ENCODE measurements at regions not wholly inside any gene's neighbourhood (a gene's known extent, or its start where the extent isn't known, plus 50 kb on each side); places are given as distances from the start of the nearest gene placed in this dataset.

- H3K36me3 ChIP-seq (ENCODE audit: insufficient read depth) = no peaks in the 10 kb centered on the region
- H3K27me3 ChIP-seq (ENCODE audit: insufficient read depth, low read depth) = no peaks in the 10 kb centered on the region
- TF ChIP-seq, protein P1, sequence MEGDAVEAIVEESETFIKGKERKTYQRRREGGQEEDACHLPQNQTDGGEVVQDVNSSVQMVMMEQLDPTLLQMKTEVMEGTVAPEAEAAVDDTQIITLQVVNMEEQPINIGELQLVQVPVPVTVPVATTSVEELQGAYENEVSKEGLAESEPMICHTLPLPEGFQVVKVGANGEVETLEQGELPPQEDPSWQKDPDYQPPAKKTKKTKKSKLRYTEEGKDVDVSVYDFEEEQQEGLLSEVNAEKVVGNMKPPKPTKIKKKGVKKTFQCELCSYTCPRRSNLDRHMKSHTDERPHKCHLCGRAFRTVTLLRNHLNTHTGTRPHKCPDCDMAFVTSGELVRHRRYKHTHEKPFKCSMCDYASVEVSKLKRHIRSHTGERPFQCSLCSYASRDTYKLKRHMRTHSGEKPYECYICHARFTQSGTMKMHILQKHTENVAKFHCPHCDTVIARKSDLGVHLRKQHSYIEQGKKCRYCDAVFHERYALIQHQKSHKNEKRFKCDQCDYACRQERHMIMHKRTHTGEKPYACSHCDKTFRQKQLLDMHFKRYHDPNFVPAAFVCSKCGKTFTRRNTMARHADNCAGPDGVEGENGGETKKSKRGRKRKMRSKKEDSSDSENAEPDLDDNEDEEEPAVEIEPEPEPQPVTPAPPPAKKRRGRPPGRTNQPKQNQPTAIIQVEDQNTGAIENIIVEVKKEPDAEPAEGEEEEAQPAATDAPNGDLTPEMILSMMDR (conservative IDR thresholded peaks at IDR 0.05; ENCODE audit: low read depth, low read length) = no peak
- no peaks in the 10 kb centered on the region for H4K20me1 ChIP-seq (ENCODE audit: insufficient read depth)
- H3K9ac ChIP-seq = no peak overlapping the region
- H2AFZ ChIP-seq (ENCODE audit: low read depth) = no peak overlapping the region
- H3K4me3 ChIP-seq (IDR thresholded peaks at IDR 0.05; ENCODE audit: insufficient read depth, low read depth, low read length) = no peak overlapping the region
- H3K4me2 ChIP-seq = no peak overlapping the region
- H3K79me2 ChIP-seq (ENCODE audit: insufficient read depth, low read depth) = no peaks in the 10 kb centered on the region
- no peaks in the 10 kb centered on the region for H3K4me1 ChIP-seq (ENCODE audit: low read depth, poor library complexity, severe bottlenecking)
- no peak overlapping the region for H3K27ac ChIP-seq
These were observed 90.5 kb upstream of the HEY2 start for GRCh38 chr6:125658759-125659431.

DNA sequence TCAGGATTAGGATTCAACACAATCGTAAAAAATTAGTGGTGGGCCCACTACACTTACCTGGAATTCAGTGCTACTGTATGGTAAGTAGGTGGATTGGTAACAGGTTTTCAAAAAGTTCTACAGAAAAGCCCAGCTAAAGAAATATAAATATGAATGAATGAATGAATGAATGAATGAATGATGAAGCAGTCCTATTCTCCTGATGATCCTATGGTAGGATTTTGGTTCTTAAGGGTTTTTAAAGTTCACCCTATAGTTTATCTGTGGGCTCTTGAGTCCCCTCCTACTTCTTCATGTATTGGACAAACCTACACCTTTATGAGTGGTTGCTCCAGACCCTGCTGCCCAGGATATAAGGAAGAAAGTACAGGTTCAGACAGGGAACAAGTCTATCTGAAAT, 89.5 kb upstream of the HEY2 start:
- no peaks in the 10 kb centered on the region for H3K27me3 ChIP-seq (ENCODE audit: insufficient read depth, low read depth)
- H3K4me2 ChIP-seq = no peak overlapping the region
- H3K79me2 ChIP-seq (ENCODE audit: insufficient read depth, low read depth) = no peaks in the 10 kb centered on the region
- H4K20me1 ChIP-seq (ENCODE audit: insufficient read depth) = no peaks in the 10 kb centered on the region
- H3K4me1 ChIP-seq (ENCODE audit: low read depth, poor library complexity, severe bottlenecking) = no peaks in the 10 kb centered on the region
- TF ChIP-seq, protein P1 (conservative IDR thresholded peaks at IDR 0.05; ENCODE audit: low read depth, low read length) = no peak
- H3K27ac ChIP-seq = no peak overlapping the region
- H2AFZ ChIP-seq (ENCODE audit: low read depth) = no peak overlapping the region
- no peaks in the 10 kb centered on the region for H3K36me3 ChIP-seq (ENCODE audit: insufficient read depth)
- no peak overlapping the region for H3K9ac ChIP-seq
- H3K4me3 ChIP-seq (IDR thresholded peaks at IDR 0.05; ENCODE audit: insufficient read depth, low read depth, low read length) = no peak overlapping the region

- Histone ChIP-seq H3K27ac (no peak overlapping the region), H3K27me3 (ENCODE audit: insufficient read depth, low read depth) (no peaks in the 10 kb centered on the region), H3K36me3 (ENCODE audit: insufficient read depth) (no peaks in the 10 kb centered on the region), H3K79me2 (ENCODE audit: insufficient read depth, low read depth) (no peaks in the 10 kb centered on the region), H4K20me1 (ENCODE audit: insufficient read depth) (no peaks in the 10 kb centered on the region), H2AFZ (ENCODE audit: low read depth) (no peak overlapping the region), H3K4me3 (IDR thresholded peaks at IDR 0.05; ENCODE audit: insufficient read depth, low read depth, low read length) (no peak overlapping the region), H3K4me2 (no peak overlapping the region), H3K4me1 (ENCODE audit: low read depth, poor library complexity, severe bottlenecking) (no peaks in the 10 kb centered on the region), H3K9ac (no peak overlapping the region)
- TF ChIP-seq, protein P1 (conservative IDR thresholded peaks at IDR 0.05; ENCODE audit: low read depth, low read length) = no peak
These were observed 87.1 kb upstream of the HEY2 start for GRCh38 chr6:125662296-125662695.

GRCh38 chr6:125665295-125665814, 84.1 kb upstream of the HEY2 start:
- Histone ChIP-seq H3K36me3 (ENCODE audit: insufficient read depth) (no peaks in the 10 kb centered on the region), H3K4me1 (ENCODE audit: low read depth, poor library complexity, severe bottlenecking) (no peaks in the 10 kb centered on the region), H4K20me1 (ENCODE audit: insufficient read depth) (no peaks in the 10 kb centered on the region), H2AFZ (ENCODE audit: low read depth) (no peak overlapping the region), H3K27ac (no peak overlapping the region), H3K79me2 (ENCODE audit: insufficient read depth, low read depth) (no peaks in the 10 kb centered on the region), H3K27me3 (ENCODE audit: insufficient read depth, low read depth) (no peaks in the 10 kb centered on the region), H3K4me3 (IDR thresholded peaks at IDR 0.05; ENCODE audit: insufficient read depth, low read depth, low read length) (no peak overlapping the region), H3K9ac (no peak overlapping the region), H3K4me2 (no peak overlapping the region)
- TF ChIP-seq, protein P1 (conservative IDR thresholded peaks at IDR 0.05; ENCODE audit: low read depth, low read length) = no peak

All from KMS-11 (cell line).